Pancreas (tissue), 10 donors: ENCODE measurements at regions not wholly inside any gene's neighbourhood (a gene's known extent, or its start where the extent isn't known, plus 50 kb on each side); places are given as distances from the start of the nearest gene placed in this dataset.

ENCODE experiments used
- ATAC-seq, 4 donors: fragments of 200-7000 bp; cut with Tn5 transposase; one replicate each; pipeline versions ENCODE4 v1.8.0 to v1.9.1; 2020; ENCODE audit warnings: mild to moderate bottlenecking in 4 of 4, moderate library complexity in 4 of 4
- DNase-seq, 6 donors: peaks; one replicate each; pipeline ENCODE4 v3.0.0-alpha.2; 2020
- FAIRE-seq: peaks from 2 replicates; lab custom pipeline; 2012; peaks lifted over from hg19 to GRCh38; lab: Jason Lieb, UNC
- H3K27ac ChIP-seq, 4 donors: fragments of 200-600 bp; sonication (generic); 1 replicate in 3 of 4; 2 replicates in 1 of 4; pipeline versions ENCODE4 v1.5.0 to v1.8.0; 2020
- H3K27me3 ChIP-seq, 4 donors: fragments of 200-600 bp; one replicate each; pipeline ENCODE4 v1.8.0; 2021
- H3K36me3 ChIP-seq, 3 donors: fragments of 200-600 bp; sonication (generic) in 1 of 3; one replicate each; pipeline versions ENCODE4 v1.5.0 to v1.8.0; 2020 to 2021
- H3K4me1 ChIP-seq, 3 donors: fragments of 200-600 bp; one replicate each; pipeline ENCODE4 v1.8.0; 2021
- H3K4me3 ChIP-seq, 4 donors: fragments of 200-600 bp; sonication (generic) in 2 of 4; one replicate each; pipeline versions ENCODE4 v1.5.0 to v1.8.0; 2020 to 2021
- H3K9me3 ChIP-seq, 4 donors: fragments of 200-600 bp; one replicate each; pipeline ENCODE4 v1.8.0; 2021
- whole genome bisulfite sequencing, 2 donors: extraction: QIAGEN DNeasy Blood & Tissue Kit; methylation state at CpG; one replicate each; pipeline ENCODE4 v1.1.7; 2013; 5-methylcytosine and 5-hydroxymethylcytosine counted together
- intact Hi-C, 3 donors: fragments of 100-400 bp; cut with DNase I; formaldehyde crosslinking; loops; one replicate each; pipeline versions ENCODE4 v1.11.1 to v1.14.2; 2022
- TF ChIP-seq, protein P1 (sequence below), 4 donors: fragments of 200-600 bp; sonication (generic) in 3 of 4; IDR thresholded peaks; one replicate each; pipeline versions ENCODE4 v1.5.0 to v1.8.0; 2021; ENCODE audit warnings: antibody characterized with exemption in 4 of 4
- donor health status: healthy with polysubstance abuse.
- donor health status: DM: no; HTN: no; CAD: no; lungs with moderate emphysema.
- donor health status: DM: no; HTN: no; CAD: no.
- donor health status: control.
- donor health status: control.
- donor health status: Bipolar disorder and iron deficiency.
- donor health status: DM: yes; HTN: yes; CAD: no.
- donor health status: DM: no; HTN: no; CAD: no.
- donor health status: DM: no; HTN: no; CAD: no.
- donor health status: DM: yes; HTN: yes; CAD: no.

DNA sequence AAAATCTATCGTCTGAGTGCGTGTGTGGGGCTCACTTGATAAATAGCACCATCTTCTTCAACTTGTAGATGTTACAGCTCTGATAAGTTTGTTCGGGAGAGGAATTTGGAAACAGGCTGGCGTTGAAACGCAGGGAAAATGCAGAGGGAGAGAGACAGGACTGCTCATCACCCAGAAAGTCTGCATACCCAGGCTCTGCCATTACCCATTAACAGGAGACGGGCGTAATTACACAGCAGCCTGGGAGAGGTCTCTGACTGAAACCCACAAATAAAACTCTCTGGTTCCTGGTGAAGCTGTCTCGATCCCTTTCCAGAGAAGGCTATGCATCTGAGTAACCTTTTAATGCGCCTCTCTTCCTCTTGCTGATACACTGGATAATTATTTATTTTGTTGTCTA is 547.3 kb downstream of the BCL11B start:
- Histone ChIP-seq H3K9me3 (no peaks in the 10 kb centered on the region), H3K36me3 (no peaks in the 10 kb centered on the region), H3K4me3 (no peak overlapping the region), H3K4me1 (no peaks in the 10 kb centered on the region), H3K27ac (no peak overlapping the region), H3K27me3 (no peaks in the 10 kb centered on the region)
- TF ChIP-seq, protein P1, sequence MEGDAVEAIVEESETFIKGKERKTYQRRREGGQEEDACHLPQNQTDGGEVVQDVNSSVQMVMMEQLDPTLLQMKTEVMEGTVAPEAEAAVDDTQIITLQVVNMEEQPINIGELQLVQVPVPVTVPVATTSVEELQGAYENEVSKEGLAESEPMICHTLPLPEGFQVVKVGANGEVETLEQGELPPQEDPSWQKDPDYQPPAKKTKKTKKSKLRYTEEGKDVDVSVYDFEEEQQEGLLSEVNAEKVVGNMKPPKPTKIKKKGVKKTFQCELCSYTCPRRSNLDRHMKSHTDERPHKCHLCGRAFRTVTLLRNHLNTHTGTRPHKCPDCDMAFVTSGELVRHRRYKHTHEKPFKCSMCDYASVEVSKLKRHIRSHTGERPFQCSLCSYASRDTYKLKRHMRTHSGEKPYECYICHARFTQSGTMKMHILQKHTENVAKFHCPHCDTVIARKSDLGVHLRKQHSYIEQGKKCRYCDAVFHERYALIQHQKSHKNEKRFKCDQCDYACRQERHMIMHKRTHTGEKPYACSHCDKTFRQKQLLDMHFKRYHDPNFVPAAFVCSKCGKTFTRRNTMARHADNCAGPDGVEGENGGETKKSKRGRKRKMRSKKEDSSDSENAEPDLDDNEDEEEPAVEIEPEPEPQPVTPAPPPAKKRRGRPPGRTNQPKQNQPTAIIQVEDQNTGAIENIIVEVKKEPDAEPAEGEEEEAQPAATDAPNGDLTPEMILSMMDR (IDR thresholded peaks at IDR 0.05), result no peak
- ATAC-seq, result no peak
- intact Hi-C loops, result no loop called here
- 32 to 41% methylated on average over 9 of the region's 9 CpGs for WGBS, 2 donors
- no peak for DNase-seq
- FAIRE-seq, result no peak

DNA sequence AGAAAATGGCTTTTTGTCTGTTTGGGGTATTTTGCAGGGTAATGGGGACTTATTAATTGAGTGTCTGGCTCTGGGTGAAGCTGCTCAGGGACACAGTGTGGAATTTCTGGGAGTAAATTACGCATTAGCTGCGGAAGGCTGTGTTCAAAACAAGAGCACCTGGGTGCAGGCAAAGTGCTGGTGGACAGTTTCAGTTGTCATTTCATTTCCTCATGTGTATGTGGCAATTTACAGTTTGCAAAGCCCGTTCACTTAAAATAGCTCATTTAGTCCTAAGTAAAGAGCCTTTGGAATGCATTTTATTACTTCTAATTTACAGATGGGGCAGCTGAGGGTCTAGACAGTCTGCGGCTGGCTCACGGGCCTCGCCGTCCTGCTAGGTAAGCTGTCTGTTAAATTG is 546.8 kb downstream of the BCL11B start:
- intact Hi-C loops, result no loop called here
- H3K9me3 ChIP-seq, result no peaks in the 10 kb centered on the region
- ATAC-seq, result no peak
- TF ChIP-seq, protein P1 (IDR thresholded peaks at IDR 0.05), result no peak
- FAIRE-seq, result no peak
- H3K36me3 ChIP-seq, result no peaks in the 10 kb centered on the region
- no peak for DNase-seq
- no peak overlapping the region for H3K27ac ChIP-seq
- no peak overlapping the region for H3K4me3 ChIP-seq
- WGBS, 2 donors, result 44% methylated on average over 7 of the region's 7 CpGs
- no peaks in the 10 kb centered on the region for H3K4me1 ChIP-seq
- H3K27me3 ChIP-seq, result no peaks in the 10 kb centered on the region

DNA sequence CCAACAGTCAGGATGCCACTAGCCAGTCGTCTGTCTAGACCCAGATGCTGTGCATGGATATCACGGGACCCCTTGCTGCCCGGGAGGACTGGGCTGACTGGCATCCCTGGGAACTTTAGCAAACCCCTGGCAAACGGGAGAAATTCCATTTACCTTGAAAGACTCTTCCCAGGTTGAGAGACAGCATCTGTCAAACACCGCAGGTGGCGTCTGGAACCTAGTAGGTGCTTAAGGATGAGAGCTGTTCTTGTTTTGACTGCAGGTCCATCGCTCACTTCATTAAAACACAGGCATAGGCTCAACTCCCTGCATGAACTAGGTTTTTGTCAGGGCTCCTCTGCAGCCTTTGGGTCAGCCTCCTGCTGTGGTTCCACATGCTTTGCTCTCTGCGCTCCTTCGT is 546.3 kb downstream of the BCL11B start:
- ATAC-seq (no peak), DNase-seq (no peak), FAIRE-seq (no peak)
- H3K4me1 ChIP-seq, result no peaks in the 10 kb centered on the region
- no peaks in the 10 kb centered on the region for H3K36me3 ChIP-seq
- no peak overlapping the region for H3K27ac ChIP-seq
- H3K9me3 ChIP-seq, result no peaks in the 10 kb centered on the region
- WGBS, 2 donors, result 67 to 77% methylated on average over 9 of the region's 9 CpGs
- no peak overlapping the region for H3K4me3 ChIP-seq
- intact Hi-C loops, result no loop called here
- TF ChIP-seq, protein P1 (IDR thresholded peaks at IDR 0.05), result no peak
- no peaks in the 10 kb centered on the region for H3K27me3 ChIP-seq

DNA sequence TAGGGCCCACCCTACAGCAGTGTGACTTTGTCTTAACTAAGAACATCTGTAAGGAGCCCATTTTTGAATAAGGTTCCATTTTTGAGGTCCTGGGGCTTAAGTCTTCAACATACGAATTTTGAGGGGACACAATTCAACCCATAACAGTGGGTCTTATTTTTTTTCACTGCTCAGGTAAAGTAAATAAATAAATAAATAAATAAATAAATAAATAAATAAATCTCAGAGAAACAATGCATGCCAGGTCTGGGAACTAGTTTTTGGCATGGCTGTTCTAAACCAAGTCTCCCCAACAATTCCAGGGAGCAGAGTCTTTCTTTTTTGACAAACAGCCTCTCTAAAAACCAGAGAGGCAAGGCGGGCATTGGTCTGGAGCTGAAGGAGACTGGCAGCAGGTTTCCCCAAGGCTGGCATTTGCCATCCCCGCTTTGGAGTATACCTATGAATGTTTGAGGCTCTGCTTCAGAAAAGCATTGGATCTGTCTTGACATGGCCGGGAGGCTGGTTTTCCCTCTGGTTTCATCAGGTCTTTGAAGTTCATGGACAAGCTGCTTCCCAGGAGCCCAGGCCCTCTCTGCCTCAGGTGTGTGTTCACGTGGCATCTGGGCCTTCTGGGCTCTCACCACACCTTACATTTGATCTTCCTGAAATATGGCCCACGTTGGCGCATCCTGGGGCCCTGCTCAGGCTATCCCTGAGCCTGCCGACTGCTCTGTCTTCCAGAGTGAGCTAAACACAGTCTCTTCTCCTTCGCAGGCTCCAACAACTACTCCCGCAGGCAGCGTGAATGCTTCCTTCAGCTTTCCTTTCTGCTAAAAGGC is 545.2 kb downstream of the BCL11B start:
- Histone ChIP-seq H3K36me3 (no peaks in the 10 kb centered on the region), H3K27ac (no peak overlapping the region), H3K27me3 (no peaks in the 10 kb centered on the region), H3K9me3 (no peaks in the 10 kb centered on the region), H3K4me3 (no peak overlapping the region), H3K4me1 (no peaks in the 10 kb centered on the region)
- TF ChIP-seq, protein P1 (IDR thresholded peaks at IDR 0.05), result no peak
- DNase-seq (no peak), FAIRE-seq (no peak), ATAC-seq (no peak)
- intact Hi-C loops, result no loop called here
- WGBS, 2 donors, result 68 to 84% methylated on average over 11 of the region's 11 CpGs

DNA sequence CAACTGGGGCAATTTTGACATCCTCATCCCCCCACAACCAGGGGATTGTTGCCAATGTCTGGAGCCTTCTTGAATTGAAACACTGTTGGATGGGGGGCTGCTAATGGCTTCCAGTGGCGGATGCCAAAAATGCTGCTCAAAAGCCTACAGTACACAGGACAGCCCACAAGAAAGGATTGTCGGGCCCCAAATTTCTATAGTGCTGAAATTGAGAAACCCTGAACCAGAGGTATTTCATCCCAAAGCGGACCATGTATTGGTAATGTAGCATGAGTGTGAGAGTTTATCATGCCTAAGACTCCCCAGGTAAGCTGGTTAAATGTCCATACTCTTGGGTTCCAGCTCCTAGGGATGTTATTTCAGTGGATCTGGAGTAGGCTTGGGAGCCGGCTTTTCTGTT is 544.0 kb downstream of the BCL11B start:
- TF ChIP-seq, protein P1 (IDR thresholded peaks at IDR 0.05), result no peak
- Histone ChIP-seq H3K27me3 (no peaks in the 10 kb centered on the region), H3K9me3 (no peaks in the 10 kb centered on the region), H3K36me3 (no peaks in the 10 kb centered on the region), H3K4me1 (no peaks in the 10 kb centered on the region), H3K4me3 (no peak overlapping the region), H3K27ac (no peak overlapping the region)
- 75 to 91% methylated on average over 4 of the region's 4 CpGs for WGBS, 2 donors
- intact Hi-C loops, result no loop called here
- ATAC-seq (no peak), FAIRE-seq (no peak), DNase-seq (no peak)
